ENCODE measurements at regions not wholly inside any gene's neighbourhood (a gene's known extent, or its start where the extent isn't known, plus 50 kb on each side); places are given as distances from the start of the nearest gene placed in this dataset.

GRCh38 chr4:61149278-61149677, 50.8 kb upstream of the ADGRL3 start:
- intact Hi-C loops (cut with DNase I; ENCODE audit: low total_unique reads) = no loop called here
- Histone ChIP-seq H3K27ac (no peak overlapping the region), H3K27me3 (no peaks in the 10 kb centered on the region), H3K4me1 (no peaks in the 10 kb centered on the region), H3K9me3 (no peaks in the 10 kb centered on the region), H3K36me3 (ENCODE audit: low read depth, missing control alignments) (no peaks in the 10 kb centered on the region), H3K4me3 (no peak overlapping the region)
- TF ChIP-seq POLR2A (IDR thresholded peaks at IDR 0.05) (no peak), CTCF (IDR thresholded peaks at IDR 0.05) (no peak)
- DNase-seq = no peak

Small RNAs in the stretch of these regions (microRNA-seq; reads per million reads assigned to microRNA genes)
- gene MIR548AG1 (ENCODE audit: borderline number of aligned reads in 2 of 2, borderline replicate concordance in 1 of 2) = 0 reads per million in 2 donors

Small RNAs in the stretch of these regions (small RNA-seq; reads per million reads assigned to genes)
- 0 reads per million in 2 donors for gene MIR548AG1
- gene RF00019 = 0 reads per million in 2 donors
- gene RNU6-1325P = 0 reads per million in 2 donors

Data from testis (tissue), 2 donors.